HG03457 (cell line): ENCODE measurements at regions not wholly inside any gene's neighbourhood (a gene's known extent, or its start where the extent isn't known, plus 50 kb on each side); places are given as distances from the start of the nearest gene placed in this dataset.
"Not testable (repeated sequence)": the region's sequence is repeated elsewhere in the genome, so short reads cannot be mapped to it uniquely, and the experiment has no call there.

Source experiments
- ATAC-seq: cut with Tn5 transposase; IDR thresholded peaks from one replicate; pipeline ENCODE4 v1.9.1; 2021; ENCODE audit warnings: moderate number of reproducible peaks; ENCODE audit not compliant: unreplicated experiment

DNA sequence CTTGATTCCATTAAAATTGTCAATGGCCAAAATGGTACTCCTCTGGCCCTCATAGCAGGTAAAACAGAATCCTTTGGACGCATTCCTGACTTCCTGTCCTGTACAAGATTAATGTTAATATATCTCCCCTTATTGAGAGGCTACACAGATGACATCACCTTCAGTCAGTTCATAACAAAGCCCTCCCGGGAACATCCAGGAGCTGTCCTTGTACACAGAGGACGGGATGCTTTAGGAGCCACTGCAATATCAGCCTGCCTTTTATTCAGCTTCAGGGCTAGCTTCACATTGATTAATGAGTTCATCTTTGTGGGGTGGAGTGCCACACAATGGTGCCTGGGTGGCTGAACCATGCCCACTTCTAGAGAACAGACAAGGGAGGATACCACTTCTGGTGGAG lies 235.1 kb downstream of the NRIP1 start:
- no peak for ATAC-seq

DNA sequence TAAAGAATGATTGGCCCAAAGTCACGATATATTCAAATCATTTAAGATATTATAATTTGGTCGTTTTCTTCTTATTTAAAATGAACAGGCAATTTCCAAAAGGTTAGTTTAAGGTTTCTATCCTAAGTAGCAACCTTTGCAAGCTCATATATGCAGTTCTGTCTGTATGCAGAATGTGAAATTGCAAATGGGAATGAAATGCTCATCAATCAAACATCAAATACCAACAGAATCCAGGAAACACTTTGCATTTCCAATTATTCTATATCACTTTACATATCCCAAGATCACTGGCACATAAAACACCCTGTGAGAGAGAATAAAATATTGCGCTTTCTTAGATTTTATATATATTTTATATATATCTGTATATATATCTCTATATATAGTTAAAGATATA lies 237.3 kb downstream of the NRIP1 start:
- ATAC-seq: no peak

- no peak for ATAC-seq
Measured at GRCh38 chr21:14826630-14827029, 238.2 kb downstream of the NRIP1 start.

GRCh38 chr21:14825514-14825974 lies 239.3 kb downstream of the NRIP1 start:
- no peak for ATAC-seq

DNA sequence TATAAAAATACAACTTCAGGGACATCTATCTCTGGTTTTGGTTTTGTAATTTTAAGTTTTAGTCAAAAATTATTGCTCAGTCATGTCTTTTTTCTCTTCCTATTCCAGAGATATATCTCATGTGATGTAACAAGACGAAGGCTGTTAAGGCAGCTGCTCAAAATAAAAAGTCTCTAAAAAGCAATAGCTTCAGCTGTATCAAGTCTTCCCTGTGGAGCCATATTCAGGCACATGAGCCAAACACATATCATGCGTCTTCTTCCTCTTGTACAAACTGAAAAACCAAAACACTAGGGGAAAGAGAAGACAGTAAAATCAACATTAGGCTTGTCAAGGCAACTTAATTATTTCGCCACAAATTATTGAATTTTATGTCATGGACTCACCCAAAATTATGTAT lies 240.7 kb downstream of the NRIP1 start:
- ATAC-seq: no peak

- ATAC-seq: no peak
Measured at GRCh38 chr21:14817311-14817710, 247.5 kb downstream of the NRIP1 start.

GRCh38 chr21:14814991-14815390 lies 249.8 kb downstream of the NRIP1 start:
- no peak for ATAC-seq

- no peak for ATAC-seq
Measured at GRCh38 chr21:14814282-14814681, 250.5 kb downstream of the NRIP1 start.

DNA sequence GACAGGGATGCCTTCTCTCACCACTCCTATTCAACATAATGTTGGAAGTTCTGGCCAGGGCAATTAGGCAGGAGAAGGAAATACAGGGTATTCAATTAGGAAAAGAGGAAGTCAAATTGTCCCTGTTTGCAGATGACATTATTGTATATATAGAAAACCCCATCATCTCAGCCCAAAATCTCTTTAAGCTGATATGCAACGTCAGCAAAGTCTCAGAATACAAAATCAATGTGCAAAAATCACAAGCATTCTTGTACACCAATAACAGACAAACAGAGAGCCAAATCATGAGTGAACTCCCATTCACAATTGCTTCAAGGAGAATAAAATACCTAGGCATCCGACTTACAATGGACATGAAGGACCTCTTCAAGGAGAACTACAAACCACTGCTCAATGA lies 258.1 kb upstream of the SAMSN1 start:
- ATAC-seq: not testable (repeated sequence)

DNA sequence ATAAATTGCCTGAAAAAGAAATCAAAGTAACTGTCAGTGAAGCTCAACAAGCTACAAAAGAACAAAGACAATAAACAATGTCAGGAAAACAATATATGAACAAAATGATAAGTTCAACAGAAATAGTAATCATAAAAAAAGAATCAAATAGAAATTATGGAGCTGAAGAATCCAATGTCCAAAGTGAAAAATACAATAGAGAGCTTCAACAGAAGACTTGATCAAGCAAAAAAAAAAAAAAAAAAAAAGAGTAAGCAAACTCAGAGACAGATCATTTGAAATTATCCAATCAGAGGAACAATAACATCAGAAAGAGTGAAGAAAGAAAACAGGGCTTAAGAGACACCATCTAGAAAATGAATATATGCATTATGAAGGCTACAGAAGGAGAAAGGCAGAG lies 251.4 kb upstream of the SAMSN1 start:
- no peak for ATAC-seq

DNA sequence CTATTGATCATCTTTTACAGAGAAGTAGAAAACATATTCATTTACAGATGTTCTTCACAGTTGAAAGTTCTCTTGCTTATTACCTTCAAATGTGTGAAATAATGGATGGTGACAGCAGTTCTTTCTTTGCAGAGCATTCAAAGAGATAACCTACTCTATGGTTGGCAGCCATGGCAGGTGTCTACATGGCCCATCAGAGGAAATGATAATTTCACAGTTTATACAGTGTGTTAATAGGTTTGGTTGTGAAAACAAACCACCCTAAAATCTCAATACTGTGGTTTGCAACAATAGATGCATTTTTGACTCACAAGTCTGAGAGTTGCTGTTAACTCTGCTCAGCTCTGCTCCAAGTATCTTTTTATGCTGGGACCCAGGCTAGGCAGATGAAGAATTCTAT lies 241.2 kb upstream of the SAMSN1 start:
- no peak for ATAC-seq

- ATAC-seq: no peak
Measured at GRCh38 chr21:14785679-14786078, 239.6 kb upstream of the SAMSN1 start.

GRCh38 chr21:14773777-14774345 lies 227.7 kb upstream of the SAMSN1 start:
- ATAC-seq: no peak

DNA sequence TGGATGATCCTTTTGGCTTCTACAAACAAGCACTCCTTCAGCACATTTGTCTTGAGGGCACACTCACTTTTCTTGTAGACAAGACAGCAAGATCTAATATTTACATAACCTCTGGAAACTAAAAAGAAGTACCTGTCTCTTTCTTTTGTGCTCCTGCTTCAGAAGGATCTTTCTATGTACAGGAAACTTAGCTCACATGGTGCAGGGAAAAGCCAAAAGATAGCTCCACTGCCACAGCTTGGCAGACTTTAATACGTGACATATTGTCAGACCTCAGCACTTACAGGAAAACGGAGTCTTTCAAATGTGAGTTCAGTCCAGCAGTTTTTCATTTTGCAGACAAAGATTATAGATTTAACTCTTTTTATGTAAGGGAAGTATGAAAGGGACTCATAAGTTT lies 225.5 kb upstream of the SAMSN1 start:
- ATAC-seq: no peak

GRCh38 chr21:14768042-14768441 lies 221.9 kb upstream of the SAMSN1 start:
- ATAC-seq: no peak

DNA sequence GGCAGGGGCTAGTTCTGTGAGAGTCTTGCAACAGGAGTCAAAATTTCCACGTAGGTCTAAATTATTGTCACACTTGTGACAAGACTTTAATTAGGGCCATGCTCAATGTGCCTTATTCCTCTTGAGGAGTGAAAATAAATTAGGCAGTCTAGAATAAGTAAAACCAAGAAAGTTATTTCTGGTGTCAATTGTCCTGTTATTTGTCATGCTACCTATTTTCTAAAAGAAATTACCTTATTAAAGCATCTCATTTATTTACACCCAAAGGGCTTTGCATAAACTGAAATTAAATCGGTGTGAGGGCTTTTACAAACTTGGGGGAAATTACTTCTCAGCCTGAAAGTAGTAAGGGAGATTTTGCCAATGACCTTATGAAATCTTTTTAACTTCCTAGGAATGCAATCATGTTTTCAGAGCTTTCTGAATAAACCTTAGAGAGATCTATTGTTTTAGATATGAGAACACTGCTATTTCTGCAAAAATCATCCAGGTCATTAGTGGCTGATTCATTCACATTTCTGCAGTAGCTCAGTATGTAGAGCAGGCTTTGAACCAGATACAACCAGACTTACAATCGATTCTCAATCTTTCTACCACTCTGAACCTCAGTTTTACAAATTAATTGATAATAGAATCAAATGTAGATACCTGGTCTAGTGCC lies 221.2 kb upstream of the SAMSN1 start:
- no peak for ATAC-seq

GRCh38 chr21:14766241-14766640 lies 220.1 kb upstream of the SAMSN1 start:
- no peak for ATAC-seq

DNA sequence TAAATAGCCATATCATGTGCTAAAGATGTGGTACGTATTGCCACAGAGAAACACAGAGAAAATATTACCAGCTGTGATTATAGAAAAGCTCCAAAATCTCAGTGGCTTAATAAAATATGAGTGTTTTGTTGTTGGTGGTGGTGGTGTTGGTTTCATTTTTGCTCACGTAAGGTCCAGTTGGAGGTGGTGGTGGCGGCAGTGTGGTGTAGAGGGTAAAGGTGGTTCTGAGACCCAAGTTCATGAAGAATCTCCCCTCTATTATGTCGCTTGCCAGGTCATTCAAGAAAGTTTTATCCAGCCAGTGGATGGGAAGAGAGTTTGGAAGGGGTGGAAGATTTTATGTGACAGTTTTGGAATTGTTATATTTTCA lies 217.6 kb upstream of the SAMSN1 start:
- peak; percentile 25 for ATAC-seq

DNA sequence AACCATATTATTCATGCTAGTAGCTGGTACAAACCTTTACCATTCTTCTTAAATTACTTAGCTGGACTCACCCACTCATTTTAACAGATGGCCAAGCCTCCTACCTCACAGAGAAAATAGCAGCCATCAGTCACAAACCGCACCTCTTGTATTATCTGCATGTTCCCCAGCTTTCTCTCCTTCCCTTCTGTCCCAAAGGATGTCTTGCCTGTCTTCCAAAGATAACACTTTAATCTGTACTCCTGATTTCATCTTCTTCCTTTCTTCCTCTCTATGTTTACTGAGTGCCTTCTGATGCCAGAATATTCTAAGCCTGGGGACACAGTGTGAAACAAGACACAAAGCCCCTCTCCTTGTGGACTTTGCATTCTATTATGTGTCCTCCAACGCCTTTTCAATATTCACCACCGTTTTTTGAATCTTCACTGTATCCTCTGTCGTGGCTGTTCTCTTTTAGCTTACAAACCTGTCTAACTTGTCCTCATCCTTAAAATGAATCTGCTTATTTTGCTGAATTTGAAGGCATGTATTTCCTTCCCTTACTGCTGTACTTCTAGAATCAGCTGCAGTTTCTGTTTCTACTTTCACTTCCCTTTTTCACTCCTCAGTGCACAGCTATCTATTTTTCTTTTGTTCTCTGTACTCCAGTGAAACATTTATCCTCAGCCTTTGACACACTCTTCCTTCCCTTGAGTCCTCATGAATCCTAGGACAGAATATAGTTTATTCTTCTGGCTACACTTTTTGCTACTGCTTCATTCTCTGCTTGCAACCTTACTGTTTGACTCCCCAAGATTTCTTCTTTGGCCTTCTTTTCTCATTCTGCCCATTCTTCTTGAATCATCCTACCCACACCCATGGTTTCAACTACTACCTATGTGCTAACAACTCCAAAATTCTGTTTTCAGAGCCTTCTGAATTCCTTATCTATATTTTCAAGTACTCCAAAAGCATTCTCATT lies 216.9 kb upstream of the SAMSN1 start:
- ATAC-seq: peak; percentile 95

DNA sequence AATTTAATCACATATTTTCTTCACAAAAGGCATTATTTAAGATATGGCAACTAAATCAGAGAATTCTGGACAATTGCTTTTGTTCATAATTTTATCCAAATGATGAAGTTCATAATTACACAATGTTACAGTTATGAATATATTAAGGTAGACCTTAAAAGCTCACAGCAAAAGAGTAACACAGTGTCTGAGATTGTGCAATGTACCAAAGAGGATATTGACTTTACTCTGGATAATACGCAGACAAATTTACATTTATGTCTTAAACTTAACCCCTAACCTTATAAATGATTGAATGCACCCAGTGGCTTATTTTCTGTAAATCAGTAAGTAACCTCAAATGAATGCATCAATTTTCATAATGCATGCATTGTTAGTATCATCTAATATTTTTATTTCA lies 216.2 kb upstream of the SAMSN1 start:
- ATAC-seq: no peak

DNA sequence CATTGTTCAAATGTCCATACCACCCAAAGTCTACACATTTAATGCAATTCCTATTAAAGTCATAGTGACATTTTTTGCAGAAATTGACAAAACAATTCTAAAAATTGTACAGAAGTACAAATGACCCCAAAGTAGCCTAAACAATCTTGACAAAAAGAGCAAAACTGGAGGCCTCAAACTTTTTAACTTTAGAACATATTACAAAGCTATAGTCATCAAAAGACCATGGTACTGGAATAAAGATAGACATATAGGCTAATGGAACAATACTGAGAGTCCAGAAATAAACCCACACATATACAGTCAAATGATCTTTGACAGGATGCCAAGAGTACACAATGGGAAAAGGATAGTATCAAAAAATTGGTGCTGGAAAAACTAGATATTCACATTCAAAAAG lies 213.2 kb upstream of the SAMSN1 start:
- no peak for ATAC-seq

DNA sequence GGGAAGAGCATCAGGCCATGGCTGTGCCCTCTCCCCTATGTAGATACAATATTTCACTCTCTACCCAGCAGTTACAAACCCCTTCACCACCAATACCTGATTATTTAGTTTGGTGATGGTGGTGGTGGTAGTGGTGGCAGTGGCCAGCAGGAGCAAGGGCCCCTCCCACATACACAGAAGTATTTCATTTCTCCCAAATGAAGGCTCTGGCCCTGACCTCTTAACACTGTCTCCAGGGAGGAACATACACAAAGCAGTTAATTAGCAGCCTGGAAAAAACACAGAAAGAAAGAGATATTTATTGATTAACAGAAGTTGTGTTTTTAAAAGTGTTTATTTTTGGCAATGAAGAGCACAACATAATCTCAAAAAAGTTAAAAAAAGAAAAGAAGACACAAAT lies 212.7 kb upstream of the SAMSN1 start:
- no peak for ATAC-seq
